HG02588 (cell line): ENCODE measurements at regions not wholly inside any gene's neighbourhood (a gene's known extent, or its start where the extent isn't known, plus 50 kb on each side); places are given as distances from the start of the nearest gene placed in this dataset.
"Not testable (repeated sequence)": the region's sequence is repeated elsewhere in the genome, so short reads cannot be mapped to it uniquely, and the experiment has no call there.

Experiments
- ATAC-seq: cut with Tn5 transposase; IDR thresholded peaks from one replicate; pipeline ENCODE4 v1.9.1; 2021; ENCODE audit warnings: mild to moderate bottlenecking, moderate library complexity; ENCODE audit not compliant: unreplicated experiment

DNA sequence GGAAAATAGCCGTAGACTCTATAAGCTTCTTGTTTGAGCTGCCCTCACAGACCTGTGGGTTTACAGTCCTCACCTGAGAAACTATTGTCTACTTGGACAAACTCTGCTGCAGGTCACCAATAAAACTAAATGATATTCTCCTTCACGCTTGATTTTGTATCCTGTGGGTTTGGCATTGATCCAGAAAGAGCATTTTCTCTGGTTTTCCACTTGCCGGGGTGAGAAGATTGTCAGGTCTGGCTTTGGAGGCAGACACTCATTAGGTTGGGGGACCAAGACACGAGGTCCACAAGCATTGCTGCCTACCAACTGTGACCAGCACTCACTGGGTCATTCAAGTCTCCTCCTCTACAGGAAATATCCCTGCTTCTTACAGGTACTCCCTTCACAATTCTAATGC, 68.5 kb downstream of the CDC14C start:
- ATAC-seq, result no peak

GRCh38 chr7:49001610-49002033, 77.3 kb downstream of the CDC14C start:
- ATAC-seq, result peak; percentile 99

GRCh38 chr7:49010717-49011116, 86.4 kb downstream of the CDC14C start:
- no peak for ATAC-seq

- no peak for ATAC-seq
Observed at GRCh38 chr7:49014870-49015269, 90.5 kb downstream of the CDC14C start.

DNA sequence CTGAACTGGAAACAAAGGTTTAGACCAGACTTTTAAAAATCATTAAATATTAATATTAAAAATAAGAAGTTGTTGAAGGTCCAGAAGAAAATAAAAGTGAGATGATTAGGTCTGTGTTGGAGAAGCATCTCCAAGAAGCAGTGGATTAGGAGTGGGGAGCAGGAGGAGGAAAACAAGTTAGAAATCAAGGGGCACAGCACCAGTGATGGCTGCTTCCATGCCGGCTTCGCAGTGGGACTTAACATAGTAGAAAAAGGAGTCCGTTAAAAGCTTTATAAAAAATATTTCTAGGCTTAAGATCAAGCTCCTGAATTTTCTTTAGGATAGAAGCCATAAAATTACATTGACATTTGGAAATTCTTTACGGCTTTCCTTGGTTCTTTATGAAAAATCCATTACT, 95.8 kb downstream of the CDC14C start:
- ATAC-seq, result no peak

- no peak for ATAC-seq
Observed at GRCh38 chr7:49022448-49022847, 98.1 kb downstream of the CDC14C start.

DNA sequence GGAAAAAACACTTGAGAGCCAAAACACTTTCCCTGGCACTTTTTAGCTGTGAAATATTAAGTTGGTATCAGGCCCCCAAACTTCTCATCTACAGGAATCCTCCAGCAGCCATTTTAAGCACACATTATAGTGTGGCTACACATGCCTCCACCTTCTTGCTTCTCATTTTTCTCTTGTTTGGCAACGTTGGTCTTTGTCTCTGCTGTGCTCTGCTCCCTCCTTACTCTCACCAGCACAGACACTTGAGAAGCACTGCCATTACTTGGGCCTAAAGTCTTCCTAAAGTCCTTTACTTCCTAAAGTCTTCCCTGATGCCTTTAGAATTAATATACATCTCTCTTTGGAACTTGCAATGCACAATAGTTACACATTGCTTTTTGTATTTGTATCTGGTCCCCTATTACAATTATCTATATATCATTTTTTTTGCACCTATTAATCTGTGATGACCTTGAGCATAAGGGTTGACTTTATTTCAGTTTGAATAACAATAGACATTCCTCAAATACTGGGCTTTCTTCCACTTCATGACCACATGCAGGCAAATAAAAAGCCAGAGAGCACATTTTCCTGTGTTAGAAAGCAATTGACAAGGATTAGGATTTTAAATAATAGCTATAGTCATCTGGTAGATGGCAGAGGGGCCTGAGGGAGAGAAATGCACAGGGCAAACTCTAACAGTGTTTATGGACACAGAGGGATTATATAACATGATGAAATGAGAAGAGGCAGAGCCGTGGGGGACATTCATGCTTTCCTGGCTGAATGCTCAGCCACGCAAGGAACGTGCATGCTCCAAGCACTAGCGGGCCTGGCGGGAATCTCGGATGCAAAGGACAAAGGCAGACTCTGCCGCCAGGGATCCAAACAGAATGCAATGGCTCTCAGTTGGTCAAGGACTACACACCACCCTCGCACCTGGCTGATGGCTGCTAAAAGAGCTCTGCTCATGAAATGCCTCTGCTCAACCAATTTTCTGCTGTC, 99.3 kb downstream of the CDC14C start:
- ATAC-seq, result no peak

GRCh38 chr7:49030221-49030620, 105.9 kb downstream of the CDC14C start:
- ATAC-seq, result no peak

DNA sequence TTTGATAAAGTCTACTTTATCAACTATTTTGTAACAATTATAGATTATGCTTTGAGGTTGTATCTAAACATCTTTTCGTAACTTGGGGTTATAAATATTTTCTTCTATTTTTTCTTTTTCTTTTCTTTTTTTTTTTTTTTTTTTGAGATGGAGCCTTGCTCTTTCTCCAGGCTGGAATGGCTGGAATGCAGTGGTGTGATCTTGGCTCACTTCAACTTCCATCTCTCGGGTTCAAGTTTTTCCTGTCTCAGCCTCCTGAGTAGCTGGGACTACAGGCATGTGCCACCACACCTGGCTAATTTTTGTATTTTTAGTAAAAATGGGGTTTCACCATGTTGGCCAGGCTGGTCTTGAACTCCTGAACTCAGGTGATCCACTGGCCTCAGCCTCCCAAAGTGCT, 108.8 kb downstream of the CDC14C start:
- not testable (repeated sequence) for ATAC-seq

- ATAC-seq, result no peak
Observed at GRCh38 chr7:49037346-49038210, 113.2 kb downstream of the CDC14C start.

DNA sequence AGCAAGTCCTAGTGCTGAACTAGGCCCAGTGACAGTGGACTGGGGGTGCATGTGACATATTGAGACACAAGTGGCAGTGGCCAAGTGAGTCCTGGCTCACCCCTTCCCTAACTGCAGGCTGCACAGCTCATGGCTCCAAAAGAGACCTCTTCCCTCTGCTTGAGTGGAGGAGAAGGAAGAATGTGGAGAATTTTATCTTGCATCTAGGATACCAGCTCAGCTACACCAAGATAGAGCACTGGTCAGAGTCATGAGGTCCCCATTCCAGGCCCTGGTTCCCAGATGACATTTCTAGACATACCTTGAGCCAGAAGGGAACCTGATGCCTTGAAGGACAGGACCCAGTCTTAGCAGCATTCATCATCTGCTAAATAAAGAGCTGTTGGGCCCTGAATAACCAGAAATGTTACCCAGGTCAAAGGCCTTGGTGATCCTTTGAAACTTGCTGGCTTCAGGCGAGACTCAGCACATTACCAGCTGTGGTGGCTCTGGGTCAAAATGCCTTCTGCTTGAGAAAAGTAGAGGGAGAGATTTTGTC, 114.5 kb downstream of the CDC14C start:
- no peak for ATAC-seq

GRCh38 chr7:49060743-49061142, 136.4 kb downstream of the CDC14C start:
- ATAC-seq, result no peak

GRCh38 chr7:49074538-49074937, 150.2 kb downstream of the CDC14C start:
- no peak for ATAC-seq

- ATAC-seq, result no peak
Observed at GRCh38 chr7:49080896-49081475, 156.6 kb downstream of the CDC14C start.

DNA sequence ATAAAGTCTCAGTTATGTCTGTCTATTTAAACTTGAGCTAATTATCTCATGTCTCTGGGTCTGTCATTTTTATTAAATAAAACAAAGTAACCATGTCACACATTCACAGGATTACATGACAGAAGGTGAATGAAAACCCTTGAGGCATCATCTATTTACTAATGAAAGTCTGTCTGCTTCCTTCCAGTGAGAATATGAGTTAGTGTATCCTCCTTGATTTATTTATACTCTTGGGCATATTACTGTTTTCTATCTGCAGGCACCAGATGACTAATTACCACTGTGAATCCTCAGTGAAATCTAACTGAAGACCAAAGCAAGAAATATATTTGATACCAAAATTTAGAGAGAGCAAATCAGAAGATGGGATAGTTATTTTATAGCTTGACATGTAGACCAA, 163.7 kb downstream of the CDC14C start:
- no peak for ATAC-seq

DNA sequence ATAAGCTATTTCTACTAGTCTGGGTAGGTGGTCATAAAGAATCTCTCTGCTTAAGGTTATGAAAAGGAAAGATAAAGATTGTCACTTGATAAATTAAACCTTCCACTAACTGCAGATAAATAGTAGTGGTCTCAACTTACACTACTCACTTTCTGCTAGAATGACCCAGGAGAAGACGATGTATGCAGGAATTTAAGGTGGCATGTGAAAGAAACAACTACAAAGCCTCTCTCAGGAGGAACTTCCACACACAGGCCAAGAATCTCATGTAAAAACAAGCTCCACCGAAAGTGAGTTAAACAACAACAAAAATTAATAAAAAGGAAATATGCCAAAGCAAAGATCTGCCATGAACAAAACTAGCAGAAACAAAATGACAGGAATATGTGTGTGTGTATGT, 165.4 kb downstream of the CDC14C start:
- no peak for ATAC-seq

DNA sequence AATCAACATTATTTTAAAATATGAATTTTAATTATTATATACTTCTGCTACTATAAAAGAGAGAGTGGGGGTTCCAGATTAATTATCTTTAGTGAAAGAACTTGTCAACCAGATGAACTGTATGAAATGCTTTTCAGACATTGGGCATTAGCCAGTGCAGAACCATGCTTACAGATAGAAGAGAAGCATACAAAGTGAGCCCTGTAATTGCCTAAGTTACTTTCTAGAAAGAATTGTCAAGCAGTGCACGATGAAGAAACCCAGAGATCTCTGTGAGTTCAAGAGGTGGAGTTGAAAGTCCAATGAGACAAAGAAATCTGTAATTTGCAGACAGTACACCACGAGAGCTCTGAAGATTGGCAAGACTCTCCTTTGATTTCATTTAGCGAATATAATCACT, 166.7 kb downstream of the CDC14C start:
- ATAC-seq, result no peak

- no peak for ATAC-seq
Observed at GRCh38 chr7:49091519-49091918, 167.2 kb downstream of the CDC14C start.

- ATAC-seq, result no peak
Observed at GRCh38 chr7:49093218-49093617, 168.9 kb downstream of the CDC14C start.

GRCh38 chr7:49094866-49095265, 170.5 kb downstream of the CDC14C start:
- no peak for ATAC-seq
